ENCODE measurements at regions not wholly inside any gene's neighbourhood (a gene's known extent, or its start where the extent isn't known, plus 50 kb on each side); places are given as distances from the start of the nearest gene placed in this dataset.

GRCh38 chr1:194734970-194735369 lies 1548.6 kb upstream of the B3GALT2 start:
- Histone ChIP-seq H3K27me3 (ENCODE audit: insufficient read depth, low read length, poor library complexity, severe bottlenecking) (no peaks in the 10 kb centered on the region), H3K9me2 (replicated peaks; ENCODE audit: low read depth, low read length) (no peaks in the 10 kb centered on the region), H2AFZ (ENCODE audit: low read length) (no peak overlapping the region), H3K4me1 (ENCODE audit: insufficient read depth, low read length, poor library complexity, severe bottlenecking) (peaks cover 3% of the 10 kb centered on the region), H3K4me2 (ENCODE audit: low read depth, low read length, poor library complexity, severe bottlenecking) (no peak overlapping the region), H4K20me1 (ENCODE audit: insufficient read depth, low read length, poor library complexity, severe bottlenecking) (no peaks in the 10 kb centered on the region), H3K79me2 (ENCODE audit: insufficient read depth, low read length) (no peaks in the 10 kb centered on the region), H3K9me3 (ENCODE audit: insufficient read depth, low read depth, low read length) (no peaks in the 10 kb centered on the region), H3K4me3 (ENCODE audit: low read length, poor library complexity, severe bottlenecking) (no peak overlapping the region), H3K9ac (ENCODE audit: low read depth, low read length, poor library complexity, severe bottlenecking) (no peak overlapping the region), H3F3A (ENCODE audit: low read depth) (peaks cover 3% of the 10 kb centered on the region; the same call in 1 of the 2 replicates), H3K36me3 (ENCODE audit: insufficient read depth, low read length) (no peaks in the 10 kb centered on the region)
- TF ChIP-seq EZH2phosphoT487 (IDR thresholded peaks at IDR 0.05; ENCODE audit: borderline replicate concordance) (no peak), CTCF (conservative IDR thresholded peaks at IDR 0.05; ENCODE audit: low read length) (no peak)

GRCh38 chr1:194731025-194731424 lies 1544.6 kb upstream of the B3GALT2 start:
- Histone ChIP-seq H3K79me2 (ENCODE audit: insufficient read depth, low read length) (no peaks in the 10 kb centered on the region), H4K20me1 (ENCODE audit: insufficient read depth, low read length, poor library complexity, severe bottlenecking) (no peaks in the 10 kb centered on the region), H3K9me2 (replicated peaks; ENCODE audit: low read depth, low read length) (no peaks in the 10 kb centered on the region), H3K36me3 (ENCODE audit: insufficient read depth, low read length) (no peaks in the 10 kb centered on the region), H2AFZ (ENCODE audit: low read length) (no peak overlapping the region), H3K4me2 (ENCODE audit: low read depth, low read length, poor library complexity, severe bottlenecking) (no peak overlapping the region), H3K9ac (ENCODE audit: low read depth, low read length, poor library complexity, severe bottlenecking) (no peak overlapping the region), H3F3A (ENCODE audit: low read depth) (no peaks in the 10 kb centered on the region), H3K4me1 (ENCODE audit: insufficient read depth, low read length, poor library complexity, severe bottlenecking) (no peaks in the 10 kb centered on the region), H3K4me3 (ENCODE audit: low read length, poor library complexity, severe bottlenecking) (no peak overlapping the region), H3K9me3 (ENCODE audit: insufficient read depth, low read depth, low read length) (no peaks in the 10 kb centered on the region), H3K27me3 (ENCODE audit: insufficient read depth, low read length, poor library complexity, severe bottlenecking) (no peaks in the 10 kb centered on the region)
- TF ChIP-seq EZH2phosphoT487 (IDR thresholded peaks at IDR 0.05; ENCODE audit: borderline replicate concordance): no peak
- TF ChIP-seq CTCF (conservative IDR thresholded peaks at IDR 0.05; ENCODE audit: low read length): no peak

GRCh38 chr1:194730304-194730703 lies 1543.9 kb upstream of the B3GALT2 start:
- Histone ChIP-seq H3K9ac (ENCODE audit: low read depth, low read length, poor library complexity, severe bottlenecking) (no peak overlapping the region), H2AFZ (ENCODE audit: low read length) (no peak overlapping the region), H4K20me1 (ENCODE audit: insufficient read depth, low read length, poor library complexity, severe bottlenecking) (no peaks in the 10 kb centered on the region), H3K36me3 (ENCODE audit: insufficient read depth, low read length) (no peaks in the 10 kb centered on the region), H3K4me1 (ENCODE audit: insufficient read depth, low read length, poor library complexity, severe bottlenecking) (no peaks in the 10 kb centered on the region), H3K4me3 (ENCODE audit: low read length, poor library complexity, severe bottlenecking) (no peak overlapping the region), H3K9me3 (ENCODE audit: insufficient read depth, low read depth, low read length) (no peaks in the 10 kb centered on the region), H3K4me2 (ENCODE audit: low read depth, low read length, poor library complexity, severe bottlenecking) (no peak overlapping the region), H3K27me3 (ENCODE audit: insufficient read depth, low read length, poor library complexity, severe bottlenecking) (no peaks in the 10 kb centered on the region), H3K9me2 (replicated peaks; ENCODE audit: low read depth, low read length) (no peaks in the 10 kb centered on the region), H3K79me2 (ENCODE audit: insufficient read depth, low read length) (no peaks in the 10 kb centered on the region), H3F3A (ENCODE audit: low read depth) (no peaks in the 10 kb centered on the region)
- TF ChIP-seq EZH2phosphoT487 (IDR thresholded peaks at IDR 0.05; ENCODE audit: borderline replicate concordance) (no peak), CTCF (conservative IDR thresholded peaks at IDR 0.05; ENCODE audit: low read length) (no peak)

All from Loucy (cell line).